HepG2 (cell line): ENCODE measurements at regions not wholly inside any gene's neighbourhood (a gene's known extent, or its start where the extent isn't known, plus 50 kb on each side); places are given as distances from the start of the nearest gene placed in this dataset.

ENCODE experiments used
- JUN ChIP-seq: sonication (generic); formaldehyde crosslinking; IDR thresholded peaks from 2 replicates; pipeline ENCODE4 v1.4.0; 2020; ENCODE audit warnings: mild to moderate bottlenecking, missing genetic modification reagents
- TF ChIP-seq, protein P1 (sequence below): sonication (generic); formaldehyde crosslinking; IDR thresholded peaks from 2 replicates; pipeline ENCODE4 v1.4.0; 2020; ENCODE audit warnings: missing genetic modification reagents
- TF ChIP-seq, protein P2 (sequence below): sonication (generic); formaldehyde crosslinking; IDR thresholded peaks from 2 replicates; pipeline ENCODE4 v1.8.1; 2023; ENCODE audit warnings: mild to moderate bottlenecking, moderate library complexity, missing genetic modification reagents

DNA sequence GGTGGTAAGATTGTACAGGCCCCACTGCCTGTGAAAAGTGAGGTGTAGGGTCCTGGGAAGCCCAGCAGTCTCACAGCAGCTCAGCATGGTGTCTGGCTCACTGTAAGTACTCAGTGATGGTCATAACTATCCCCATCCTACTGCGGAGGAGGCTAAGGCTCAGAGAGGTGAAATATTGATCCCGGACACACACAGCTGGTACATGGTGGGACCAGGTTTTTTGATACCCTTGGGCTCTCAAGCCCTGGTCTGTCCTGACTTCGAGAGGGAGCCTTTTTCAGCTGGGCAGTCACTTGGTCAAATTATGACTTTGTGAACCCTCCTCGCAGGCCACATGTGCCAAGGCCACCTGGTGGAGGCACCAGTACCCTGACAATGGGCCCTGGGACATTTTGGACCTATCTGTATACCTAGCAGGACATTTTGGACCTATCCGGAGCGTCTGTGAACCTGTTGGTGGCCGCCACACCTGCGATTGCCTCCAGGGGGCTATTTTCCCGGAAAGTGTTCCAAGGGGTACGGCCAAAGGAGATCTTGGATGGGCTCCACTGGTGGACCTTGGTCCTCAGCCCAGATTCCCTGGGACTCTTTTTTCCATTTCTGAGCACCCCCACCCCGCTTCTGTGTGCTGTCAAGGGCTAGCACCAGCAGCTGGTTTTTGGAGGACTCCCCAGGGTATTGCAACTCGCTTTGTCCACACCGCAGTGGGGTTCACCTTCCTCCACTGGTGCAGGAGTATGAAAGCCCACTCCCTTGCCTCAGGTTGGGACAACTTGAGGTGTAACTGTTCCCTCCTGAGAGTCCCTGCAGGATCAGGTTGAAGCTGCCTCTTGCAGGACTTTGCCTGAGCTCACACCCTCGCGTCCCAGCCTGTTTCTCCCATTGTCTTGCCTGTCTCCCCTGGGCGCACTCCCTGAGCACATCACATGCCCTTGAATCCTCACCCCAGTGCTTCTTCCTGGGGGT lies 83.6 kb upstream of the NKD1 start:
- TF ChIP-seq, protein P1, sequence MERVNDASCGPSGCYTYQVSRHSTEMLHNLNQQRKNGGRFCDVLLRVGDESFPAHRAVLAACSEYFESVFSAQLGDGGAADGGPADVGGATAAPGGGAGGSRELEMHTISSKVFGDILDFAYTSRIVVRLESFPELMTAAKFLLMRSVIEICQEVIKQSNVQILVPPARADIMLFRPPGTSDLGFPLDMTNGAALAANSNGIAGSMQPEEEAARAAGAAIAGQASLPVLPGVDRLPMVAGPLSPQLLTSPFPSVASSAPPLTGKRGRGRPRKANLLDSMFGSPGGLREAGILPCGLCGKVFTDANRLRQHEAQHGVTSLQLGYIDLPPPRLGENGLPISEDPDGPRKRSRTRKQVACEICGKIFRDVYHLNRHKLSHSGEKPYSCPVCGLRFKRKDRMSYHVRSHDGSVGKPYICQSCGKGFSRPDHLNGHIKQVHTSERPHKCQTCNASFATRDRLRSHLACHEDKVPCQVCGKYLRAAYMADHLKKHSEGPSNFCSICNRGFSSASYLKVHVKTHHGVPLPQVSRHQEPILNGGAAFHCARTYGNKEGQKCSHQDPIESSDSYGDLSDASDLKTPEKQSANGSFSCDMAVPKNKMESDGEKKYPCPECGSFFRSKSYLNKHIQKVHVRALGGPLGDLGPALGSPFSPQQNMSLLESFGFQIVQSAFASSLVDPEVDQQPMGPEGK (CRISPR knock-in tag), result no peak
- TF ChIP-seq JUN (CRISPR knock-in tag), result no peak
- TF ChIP-seq, protein P2, sequence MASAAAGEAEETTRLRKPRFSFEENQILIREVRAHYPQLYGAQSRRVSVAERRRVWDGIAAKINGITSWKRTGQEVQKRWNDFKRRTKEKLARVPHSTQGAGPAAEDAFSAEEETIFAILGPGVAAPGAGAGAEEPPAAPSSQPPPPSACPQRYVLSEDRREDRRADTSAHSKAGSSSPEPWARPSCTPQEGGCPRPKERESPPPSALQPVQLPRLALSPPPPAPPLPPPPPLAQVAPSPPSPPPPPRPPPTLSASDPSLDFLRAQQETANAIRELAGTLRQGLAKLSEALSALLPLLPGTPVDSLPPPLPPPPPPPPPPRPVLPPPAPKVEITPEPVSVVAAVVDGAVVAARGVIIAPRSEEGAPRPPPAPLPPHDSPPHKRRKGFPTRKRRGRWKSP (CRISPR knock-in tag), result no peak
